GM12873 (cell line): ENCODE measurements at regions not wholly inside any gene's neighbourhood (a gene's known extent, or its start where the extent isn't known, plus 50 kb on each side); places are given as distances from the start of the nearest gene placed in this dataset.

Source experiments
- CTCF ChIP-seq: IDR thresholded peaks from 2 replicates; pipeline ENCODE4 v1.5.1; 2012; ENCODE audit warnings: low read depth, mild to moderate bottlenecking, moderate library complexity, low read length, control low read depth; ENCODE audit not compliant: insufficient read depth; ENCODE audit errors: missing control alignments

- no peak for TF ChIP-seq CTCF
Observed at GRCh38 chr9:11349187-11349586, 736.4 kb upstream of the PTPRD start.

- TF ChIP-seq CTCF = no peak
Observed at GRCh38 chr9:11352612-11353011, 739.8 kb upstream of the PTPRD start.

- no peak for TF ChIP-seq CTCF
Observed at GRCh38 chr9:11356067-11356466, 743.3 kb upstream of the PTPRD start.

- no peak for TF ChIP-seq CTCF
Observed at GRCh38 chr9:11366585-11367129, 753.9 kb upstream of the PTPRD start.

- no peak for TF ChIP-seq CTCF
Observed at GRCh38 chr9:11374926-11375325, 762.1 kb upstream of the PTPRD start.

GRCh38 chr9:11402621-11403020 lies 789.8 kb upstream of the PTPRD start:
- TF ChIP-seq CTCF = no peak

- TF ChIP-seq CTCF = no peak
Observed at GRCh38 chr9:11414241-11414640, 801.4 kb upstream of the PTPRD start.

GRCh38 chr9:11417782-11418181 lies 805.0 kb upstream of the PTPRD start:
- no peak for TF ChIP-seq CTCF
